ENCODE measurements at regions not wholly inside any gene's neighbourhood (a gene's known extent, or its start where the extent isn't known, plus 50 kb on each side); places are given as distances from the start of the nearest gene placed in this dataset.

- Histone ChIP-seq H3K9ac (ENCODE audit: low read length) (no peak overlapping the region), H2AFZ (ENCODE audit: low read depth, low read length, poor library complexity, severe bottlenecking) (no peak overlapping the region), H3K36me3 (ENCODE audit: control insufficient read depth in 1 of 2, insufficient read depth in 2 of 2, low read length in 2 of 2) (no peaks in the 10 kb centered on the region), H4K20me1 (ENCODE audit: insufficient read depth) (no peaks in the 10 kb centered on the region), H3K4me2 (ENCODE audit: low read length) (no peak overlapping the region), H3K79me2 (ENCODE audit: insufficient read depth, low read length) (no peaks in the 10 kb centered on the region; the same call in 1 of the 2 replicates), H3K9me2 (ENCODE audit: insufficient read depth) (no peaks in the 10 kb centered on the region), H3K27me3 (ENCODE audit: insufficient read depth, low read length) (no peaks in the 10 kb centered on the region), H3K9me3 (ENCODE audit: control insufficient read depth in 1 of 2, insufficient read depth in 1 of 2, low read depth in 1 of 2, low read length in 2 of 2) (no peaks in the 10 kb centered on the region), H3K4me1 (ENCODE audit: control insufficient read depth in 1 of 2, insufficient read depth in 2 of 2, low read length in 2 of 2) (peaks cover 10 to 28% of the 10 kb centered on the region in 2 experiments; a peak in 3 of 4 replicates), H3K27ac (ENCODE audit: low read depth, low read length) (no peak overlapping the region), H3K4me3 (replicated peaks in 1 of 2; ENCODE audit: low read depth in 1 of 2, low read length in 2 of 2) (no peak overlapping the region)
- ATAC-seq = no peak
- no TSS peak for BruUV-seq (replicated peaks)
- CTCF ChIA-PET = no interaction called here
- intact Hi-C loops (cut with micrococcal nuclease) = no loop called here
- POLR2A ChIA-PET = no interaction called here
- TF ChIP-seq EGR1 (IDR thresholded peaks at IDR 0.05; ENCODE audit: low read depth) (no peak), ZNF274 (IDR thresholded peaks at IDR 0.05; ENCODE audit: low read depth, low read length) (no peak), ZFX (IDR thresholded peaks at IDR 0.05) (no peak), ZBTB33 (IDR thresholded peaks at IDR 0.05; ENCODE audit: extremely low read depth, insufficient replicate concordance, low read length) (no peak), SP1 (IDR thresholded peaks at IDR 0.05; ENCODE audit: low read depth) (no peak), CTCF (IDR thresholded peaks at IDR 0.05 in 2 of 3, conservative IDR thresholded peaks at IDR 0.05 in 1 of 3; ENCODE audit: borderline replicate concordance in 1 of 3, insufficient read depth in 1 of 3, low read depth in 2 of 3, low read length in 2 of 3) (no peak), JUND (IDR thresholded peaks at IDR 0.05) (no peak), CBX3 (IDR thresholded peaks at IDR 0.05; ENCODE audit: low read depth) (no peak), FOSL1 (IDR thresholded peaks at IDR 0.05; ENCODE audit: low read depth) (no peak), POLR2A (IDR thresholded peaks at IDR 0.05; ENCODE audit: borderline replicate concordance, extremely low read depth, insufficient read depth, insufficient read length) (no peak), EZH2phosphoT487 (IDR thresholded peaks at IDR 0.05; ENCODE audit: borderline replicate concordance) (no peak), SRF (IDR thresholded peaks at IDR 0.05; ENCODE audit: low read depth) (no peak), YY1 (IDR thresholded peaks at IDR 0.05; ENCODE audit: extremely low read depth, insufficient replicate concordance, low read depth, low read length) (no peak), MAX (IDR thresholded peaks at IDR 0.05) (no peak)
- no peak for DNase-seq (ENCODE audit: low read depth, low spot score)
- RAD21 ChIA-PET (ENCODE audit: low non-redundant PET in 1 of 2, low total read pairs in 2 of 2, uncharacterized antibody in 2 of 2, unreplicated experiment in 2 of 2) = no interaction called here
Measured at GRCh38 chr19:34314437-34315313, 50.3 kb upstream of the GPI start.

Data from HCT116 (cell line).